SKM-1 (cell line): ENCODE measurements at regions not wholly inside any gene's neighbourhood (a gene's known extent, or its start where the extent isn't known, plus 50 kb on each side); places are given as distances from the start of the nearest gene placed in this dataset.
"Not testable (repeated sequence)": the region's sequence is repeated elsewhere in the genome, so short reads cannot be mapped to it uniquely, and the experiment has no call there.

Experiments
- DNase-seq: peaks from one replicate; lab custom pipeline; 2025; ENCODE audit not compliant: unreplicated experiment; lab: John Stamatoyannopoulos, UW

GRCh38 chr4:60588556-60588955, 611.6 kb upstream of the ADGRL3 start:
- no peak for DNase-seq

- peak; percentile 3 for DNase-seq
These were observed 610.7 kb upstream of the ADGRL3 start for GRCh38 chr4:60589425-60589824.

GRCh38 chr4:60590116-60590515, 610.0 kb upstream of the ADGRL3 start:
- DNase-seq: no peak

GRCh38 chr4:60605646-60606354, 594.3 kb upstream of the ADGRL3 start:
- no peak for DNase-seq

- DNase-seq: no peak
These were observed 588.2 kb upstream of the ADGRL3 start for GRCh38 chr4:60611762-60612496.

- DNase-seq: no peak
These were observed 582.4 kb upstream of the ADGRL3 start for GRCh38 chr4:60617731-60618130.

- no peak for DNase-seq
These were observed 580.4 kb upstream of the ADGRL3 start for GRCh38 chr4:60619531-60620305.

GRCh38 chr4:60637976-60638375, 562.1 kb upstream of the ADGRL3 start:
- no peak for DNase-seq

- no peak for DNase-seq
These were observed 551.4 kb upstream of the ADGRL3 start for GRCh38 chr4:60648774-60649173.

- DNase-seq: no peak
These were observed 547.2 kb upstream of the ADGRL3 start for GRCh38 chr4:60652933-60653332.

- no peak for DNase-seq
These were observed 544.8 kb upstream of the ADGRL3 start for GRCh38 chr4:60655356-60655755.

GRCh38 chr4:60656171-60656570, 544.0 kb upstream of the ADGRL3 start:
- DNase-seq: no peak

- no peak for DNase-seq
These were observed 543.1 kb upstream of the ADGRL3 start for GRCh38 chr4:60657041-60657440.

GRCh38 chr4:60657807-60658206, 542.3 kb upstream of the ADGRL3 start:
- no peak for DNase-seq

- DNase-seq: no peak
These were observed 536.4 kb upstream of the ADGRL3 start for GRCh38 chr4:60663769-60664168.

GRCh38 chr4:60682901-60683300, 517.2 kb upstream of the ADGRL3 start:
- DNase-seq: no peak

- no peak for DNase-seq
These were observed 516.8 kb upstream of the ADGRL3 start for GRCh38 chr4:60683357-60683756.

- no peak for DNase-seq
These were observed 516.2 kb upstream of the ADGRL3 start for GRCh38 chr4:60683973-60684372.

- not testable (repeated sequence) for DNase-seq
These were observed 504.1 kb upstream of the ADGRL3 start for GRCh38 chr4:60696062-60696461.

GRCh38 chr4:60709061-60709460, 491.1 kb upstream of the ADGRL3 start:
- no peak for DNase-seq

- DNase-seq: no peak
These were observed 481.3 kb upstream of the ADGRL3 start for GRCh38 chr4:60718874-60719273.

GRCh38 chr4:60721685-60722084, 478.4 kb upstream of the ADGRL3 start:
- no peak for DNase-seq
